ENCODE measurements at regions not wholly inside any gene's neighbourhood (a gene's known extent, or its start where the extent isn't known, plus 50 kb on each side); places are given as distances from the start of the nearest gene placed in this dataset.

GRCh38 chr10:108515821-108516220, 1351.3 kb upstream of the SORCS1 start:
- TF ChIP-seq, protein P1, sequence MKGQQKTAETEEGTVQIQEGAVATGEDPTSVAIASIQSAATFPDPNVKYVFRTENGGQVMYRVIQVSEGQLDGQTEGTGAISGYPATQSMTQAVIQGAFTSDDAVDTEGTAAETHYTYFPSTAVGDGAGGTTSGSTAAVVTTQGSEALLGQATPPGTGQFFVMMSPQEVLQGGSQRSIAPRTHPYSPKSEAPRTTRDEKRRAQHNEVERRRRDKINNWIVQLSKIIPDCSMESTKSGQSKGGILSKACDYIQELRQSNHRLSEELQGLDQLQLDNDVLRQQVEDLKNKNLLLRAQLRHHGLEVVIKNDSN (IDR thresholded peaks at IDR 0.05), result no peak
- no peak for TF ChIP-seq RAD21 (IDR thresholded peaks at IDR 0.05; ENCODE audit: low read depth)
- no peak for TF ChIP-seq NFIC (IDR thresholded peaks at IDR 0.05)
- no peak for TF ChIP-seq EGR1 (IDR thresholded peaks at IDR 0.05)
- TF ChIP-seq, protein P2, sequence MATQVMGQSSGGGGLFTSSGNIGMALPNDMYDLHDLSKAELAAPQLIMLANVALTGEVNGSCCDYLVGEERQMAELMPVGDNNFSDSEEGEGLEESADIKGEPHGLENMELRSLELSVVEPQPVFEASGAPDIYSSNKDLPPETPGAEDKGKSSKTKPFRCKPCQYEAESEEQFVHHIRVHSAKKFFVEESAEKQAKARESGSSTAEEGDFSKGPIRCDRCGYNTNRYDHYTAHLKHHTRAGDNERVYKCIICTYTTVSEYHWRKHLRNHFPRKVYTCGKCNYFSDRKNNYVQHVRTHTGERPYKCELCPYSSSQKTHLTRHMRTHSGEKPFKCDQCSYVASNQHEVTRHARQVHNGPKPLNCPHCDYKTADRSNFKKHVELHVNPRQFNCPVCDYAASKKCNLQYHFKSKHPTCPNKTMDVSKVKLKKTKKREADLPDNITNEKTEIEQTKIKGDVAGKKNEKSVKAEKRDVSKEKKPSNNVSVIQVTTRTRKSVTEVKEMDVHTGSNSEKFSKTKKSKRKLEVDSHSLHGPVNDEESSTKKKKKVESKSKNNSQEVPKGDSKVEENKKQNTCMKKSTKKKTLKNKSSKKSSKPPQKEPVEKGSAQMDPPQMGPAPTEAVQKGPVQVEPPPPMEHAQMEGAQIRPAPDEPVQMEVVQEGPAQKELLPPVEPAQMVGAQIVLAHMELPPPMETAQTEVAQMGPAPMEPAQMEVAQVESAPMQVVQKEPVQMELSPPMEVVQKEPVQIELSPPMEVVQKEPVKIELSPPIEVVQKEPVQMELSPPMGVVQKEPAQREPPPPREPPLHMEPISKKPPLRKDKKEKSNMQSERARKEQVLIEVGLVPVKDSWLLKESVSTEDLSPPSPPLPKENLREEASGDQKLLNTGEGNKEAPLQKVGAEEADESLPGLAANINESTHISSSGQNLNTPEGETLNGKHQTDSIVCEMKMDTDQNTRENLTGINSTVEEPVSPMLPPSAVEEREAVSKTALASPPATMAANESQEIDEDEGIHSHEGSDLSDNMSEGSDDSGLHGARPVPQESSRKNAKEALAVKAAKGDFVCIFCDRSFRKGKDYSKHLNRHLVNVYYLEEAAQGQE (IDR thresholded peaks at IDR 0.05; ENCODE audit: low read depth), result no peak
- no peak for TF ChIP-seq TCF12 (IDR thresholded peaks at IDR 0.05; ENCODE audit: low read depth)
- TF ChIP-seq, protein P3, sequence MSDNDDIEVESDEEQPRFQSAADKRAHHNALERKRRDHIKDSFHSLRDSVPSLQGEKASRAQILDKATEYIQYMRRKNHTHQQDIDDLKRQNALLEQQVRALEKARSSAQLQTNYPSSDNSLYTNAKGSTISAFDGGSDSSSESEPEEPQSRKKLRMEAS (IDR thresholded peaks at IDR 0.05), result no peak
- no peak for TF ChIP-seq FOXM1 (IDR thresholded peaks at IDR 0.05; ENCODE audit: borderline replicate concordance, low read depth)
- TF ChIP-seq TAF1 (IDR thresholded peaks at IDR 0.05; ENCODE audit: low read depth), result no peak
- TF ChIP-seq EP300 (IDR thresholded peaks at IDR 0.05; ENCODE audit: borderline replicate concordance), result no peak
- no peak for TF ChIP-seq CREB1 (IDR thresholded peaks at IDR 0.05; ENCODE audit: low read depth)
- no peak for TF ChIP-seq YY1 (IDR thresholded peaks at IDR 0.05; ENCODE audit: low read depth)
- TF ChIP-seq CEBPB (IDR thresholded peaks at IDR 0.05), result no peak
- no peak for TF ChIP-seq ZBTB7A (IDR thresholded peaks at IDR 0.05; ENCODE audit: low read depth)

- TF ChIP-seq TCF12 (IDR thresholded peaks at IDR 0.05; ENCODE audit: low read depth) (no peak), YY1 (IDR thresholded peaks at IDR 0.05; ENCODE audit: low read depth) (no peak), TAF1 (IDR thresholded peaks at IDR 0.05; ENCODE audit: low read depth) (no peak), CREB1 (IDR thresholded peaks at IDR 0.05; ENCODE audit: low read depth) (no peak), RAD21 (IDR thresholded peaks at IDR 0.05; ENCODE audit: low read depth) (no peak)
- TF ChIP-seq, protein P1 (IDR thresholded peaks at IDR 0.05), result no peak
Observed at GRCh38 chr10:108500396-108500795, 1335.9 kb upstream of the SORCS1 start.

- TF ChIP-seq EP300 (IDR thresholded peaks at IDR 0.05; ENCODE audit: borderline replicate concordance) (no peak), FOXM1 (IDR thresholded peaks at IDR 0.05; ENCODE audit: borderline replicate concordance, low read depth) (no peak), NFIC (IDR thresholded peaks at IDR 0.05) (no peak), EGR1 (IDR thresholded peaks at IDR 0.05) (no peak), TEAD4 (IDR thresholded peaks at IDR 0.05) (no peak), RAD21 (IDR thresholded peaks at IDR 0.05; ENCODE audit: low read depth) (no peak), ZBTB7A (IDR thresholded peaks at IDR 0.05; ENCODE audit: low read depth) (no peak), YY1 (IDR thresholded peaks at IDR 0.05; ENCODE audit: low read depth) (no peak), TCF12 (IDR thresholded peaks at IDR 0.05; ENCODE audit: low read depth) (no peak), CEBPB (IDR thresholded peaks at IDR 0.05) (no peak), TAF1 (IDR thresholded peaks at IDR 0.05; ENCODE audit: low read depth) (no peak), CREB1 (IDR thresholded peaks at IDR 0.05; ENCODE audit: low read depth) (no peak)
- TF ChIP-seq, protein P2 (IDR thresholded peaks at IDR 0.05; ENCODE audit: low read depth), result no peak
- TF ChIP-seq, protein P3 (IDR thresholded peaks at IDR 0.05), result no peak
- TF ChIP-seq, protein P1 (IDR thresholded peaks at IDR 0.05), result no peak
Observed at GRCh38 chr10:108496106-108496505, 1331.6 kb upstream of the SORCS1 start.

- TF ChIP-seq, protein P2 (IDR thresholded peaks at IDR 0.05; ENCODE audit: low read depth), result no peak
- no peak for TF ChIP-seq EP300 (IDR thresholded peaks at IDR 0.05; ENCODE audit: borderline replicate concordance)
- TF ChIP-seq TCF12 (IDR thresholded peaks at IDR 0.05; ENCODE audit: low read depth), result no peak
- no peak for TF ChIP-seq CREB1 (IDR thresholded peaks at IDR 0.05; ENCODE audit: low read depth)
- no peak for TF ChIP-seq NFIC (IDR thresholded peaks at IDR 0.05)
- TF ChIP-seq EGR1 (IDR thresholded peaks at IDR 0.05), result no peak
- TF ChIP-seq FOXM1 (IDR thresholded peaks at IDR 0.05; ENCODE audit: borderline replicate concordance, low read depth), result no peak
- TF ChIP-seq TEAD4 (IDR thresholded peaks at IDR 0.05), result no peak
- TF ChIP-seq, protein P1 (IDR thresholded peaks at IDR 0.05), result no peak
- TF ChIP-seq RAD21 (IDR thresholded peaks at IDR 0.05; ENCODE audit: low read depth), result no peak
- TF ChIP-seq, protein P3 (IDR thresholded peaks at IDR 0.05), result no peak
- no peak for TF ChIP-seq CEBPB (IDR thresholded peaks at IDR 0.05)
- no peak for TF ChIP-seq ZBTB7A (IDR thresholded peaks at IDR 0.05; ENCODE audit: low read depth)
- no peak for TF ChIP-seq TAF1 (IDR thresholded peaks at IDR 0.05; ENCODE audit: low read depth)
- no peak for TF ChIP-seq YY1 (IDR thresholded peaks at IDR 0.05; ENCODE audit: low read depth)
Observed at GRCh38 chr10:108490944-108491343, 1326.4 kb upstream of the SORCS1 start.

All from Ishikawa (cell line).